IPS DF 19.7 (cell line): ENCODE measurements at regions not wholly inside any gene's neighbourhood (a gene's known extent, or its start where the extent isn't known, plus 50 kb on each side); places are given as distances from the start of the nearest gene placed in this dataset.
A peak's percentile ranks its signal among the peaks of the same experiment; 100 is the strongest.

ENCODE experiments used
- DNase-seq: peaks from one replicate; pipeline ENCODE4 v3.0.0-alpha.2; 2013; ENCODE audit warnings: low read depth, low spot score

- no peak for DNase-seq
Observed at GRCh38 chr6:47932575-47932974, 150.7 kb downstream of the OPN5 start.

DNA sequence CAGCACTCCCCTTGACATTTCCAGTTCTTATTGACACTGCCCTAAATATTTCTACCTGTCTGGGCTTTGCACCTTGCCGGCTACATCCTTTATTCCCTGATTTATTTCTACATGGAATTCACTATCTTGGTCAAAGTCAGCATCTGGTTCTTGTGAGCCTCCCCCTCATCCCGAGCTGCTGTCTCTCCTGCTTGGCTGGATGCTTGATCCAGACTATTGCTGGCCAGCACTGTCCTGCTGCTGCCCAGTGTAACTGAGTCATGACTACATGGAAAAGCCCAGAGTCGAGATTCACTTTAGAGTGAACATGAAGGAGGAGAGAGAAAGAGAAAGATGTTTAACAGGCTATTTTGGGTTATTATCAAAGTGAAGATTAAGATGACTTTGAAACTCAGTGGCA lies 142.2 kb downstream of the OPN5 start:
- no peak for DNase-seq

GRCh38 chr6:47922391-47922790 lies 140.6 kb downstream of the OPN5 start:
- DNase-seq: peak; percentile 15

GRCh38 chr6:47919875-47920274 lies 138.0 kb downstream of the OPN5 start:
- no peak for DNase-seq

- DNase-seq: no peak
Observed at GRCh38 chr6:47917811-47918210, 136.0 kb downstream of the OPN5 start.

- no peak for DNase-seq
Observed at GRCh38 chr6:47917202-47917601, 135.4 kb downstream of the OPN5 start.

DNA sequence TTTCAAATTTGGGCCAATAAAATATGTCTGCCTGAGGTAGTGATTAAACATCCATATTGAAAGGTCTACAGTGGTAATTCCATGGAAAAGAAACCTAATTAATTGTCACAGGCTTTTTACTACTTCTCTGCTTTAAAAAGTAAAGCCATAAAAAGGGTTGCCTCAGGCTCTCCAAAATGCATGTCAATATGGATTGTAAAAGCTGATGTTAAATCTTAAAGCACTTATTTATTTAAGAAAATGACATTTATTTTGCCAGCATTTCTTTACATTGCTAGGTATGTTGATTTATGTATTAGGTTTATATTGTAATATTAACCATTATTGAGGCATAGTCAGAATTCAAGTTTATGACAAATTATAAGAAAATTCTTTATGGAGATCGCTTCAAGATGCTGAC lies 133.2 kb downstream of the OPN5 start:
- no peak for DNase-seq

- no peak for DNase-seq
Observed at GRCh38 chr6:47908271-47908670, 126.4 kb downstream of the OPN5 start.

GRCh38 chr6:47905717-47906116 lies 123.9 kb downstream of the OPN5 start:
- DNase-seq: no peak

GRCh38 chr6:47897247-47897646 lies 115.4 kb downstream of the OPN5 start:
- DNase-seq: no peak

- DNase-seq: no peak
Observed at GRCh38 chr6:47890326-47890875, 108.6 kb downstream of the OPN5 start.

- no peak for DNase-seq
Observed at GRCh38 chr6:47879015-47879414, 97.2 kb downstream of the OPN5 start.
